Astrocyte (in vitro differentiated cells and primary cell): ENCODE measurements at regions not wholly inside any gene's neighbourhood (a gene's known extent, or its start where the extent isn't known, plus 50 kb on each side); places are given as distances from the start of the nearest gene placed in this dataset.

Experiments
- CTCF ChIP-seq: IDR thresholded peaks from 2 replicates; pipeline ENCODE4 v1.5.1; 2011; ENCODE audit warnings: low read depth, mild to moderate bottlenecking, inconsistent platforms, low read length, moderate library complexity; ENCODE audit not compliant: insufficient read depth
- EZH2 ChIP-seq: IDR thresholded peaks from 2 replicates; pipeline ENCODE4 v1.6.1; 2012; ENCODE audit warnings: mild to moderate bottlenecking, low read length, inconsistent platforms; ENCODE audit not compliant: insufficient read depth

- TF ChIP-seq CTCF (no peak), EZH2 (no peak)
Measured at GRCh38 chr2:2579814-2580213, 248.7 kb upstream of the MYT1L start.
